ENCODE measurements at regions not wholly inside any gene's neighbourhood (a gene's known extent, or its start where the extent isn't known, plus 50 kb on each side); places are given as distances from the start of the nearest gene placed in this dataset.

GRCh38 chr2:180394305-180394704, 387.2 kb upstream of the CWC22 start:
- TF ChIP-seq CTCF (conservative IDR thresholded peaks at IDR 0.05; ENCODE audit: low read depth, low read length): no peak
- no peak for DNase-seq (ENCODE audit: low read depth)
- H3K4me3 ChIP-seq (ENCODE audit: low read depth, low read length): no peak overlapping the region

- no peak overlapping the region for H3K4me3 ChIP-seq (ENCODE audit: low read depth, low read length)
- TF ChIP-seq CTCF (conservative IDR thresholded peaks at IDR 0.05; ENCODE audit: low read depth, low read length): no peak
- DNase-seq (ENCODE audit: low read depth): no peak
These were observed 378.6 kb upstream of the CWC22 start for GRCh38 chr2:180385601-180386201.

- DNase-seq (ENCODE audit: low read depth): no peak
These were observed 369.0 kb upstream of the CWC22 start for GRCh38 chr2:180376066-180376465.

GRCh38 chr2:180374502-180375281, 367.6 kb upstream of the CWC22 start:
- TF ChIP-seq CTCF (conservative IDR thresholded peaks at IDR 0.05; ENCODE audit: low read depth, low read length): no peak
- DNase-seq (ENCODE audit: low read depth): no peak
- no peak overlapping the region for H3K4me3 ChIP-seq (ENCODE audit: low read depth, low read length)

More at GRCh38 chr2:180376066-180376465, 369.0 kb upstream of the CWC22 start:
- TF ChIP-seq CTCF (conservative IDR thresholded peaks at IDR 0.05; ENCODE audit: low read depth, low read length): no peak
- H3K4me3 ChIP-seq (ENCODE audit: low read depth, low read length): no peak overlapping the region

GRCh38 chr2:180370511-180371205, 363.6 kb upstream of the CWC22 start:
- TF ChIP-seq CTCF (conservative IDR thresholded peaks at IDR 0.05; ENCODE audit: low read depth, low read length): no peak
- no peak overlapping the region for H3K4me3 ChIP-seq (ENCODE audit: low read depth, low read length)
- no peak for DNase-seq (ENCODE audit: low read depth)

GRCh38 chr2:180368881-180369280, 361.8 kb upstream of the CWC22 start:
- no peak overlapping the region for H3K4me3 ChIP-seq (ENCODE audit: low read depth, low read length)
- no peak for TF ChIP-seq CTCF (conservative IDR thresholded peaks at IDR 0.05; ENCODE audit: low read depth, low read length)
- no peak for DNase-seq (ENCODE audit: low read depth)
